NCI-H1105 treated with DMSO at 0.1 percent for 48 hours (cell line): ENCODE measurements at regions not wholly inside any gene's neighbourhood (a gene's known extent, or its start where the extent isn't known, plus 50 kb on each side); places are given as distances from the start of the nearest gene placed in this dataset.

Source experiments
- DNase-seq: peaks from one replicate; lab custom pipeline; 2025; lab: John Stamatoyannopoulos, UW

DNA sequence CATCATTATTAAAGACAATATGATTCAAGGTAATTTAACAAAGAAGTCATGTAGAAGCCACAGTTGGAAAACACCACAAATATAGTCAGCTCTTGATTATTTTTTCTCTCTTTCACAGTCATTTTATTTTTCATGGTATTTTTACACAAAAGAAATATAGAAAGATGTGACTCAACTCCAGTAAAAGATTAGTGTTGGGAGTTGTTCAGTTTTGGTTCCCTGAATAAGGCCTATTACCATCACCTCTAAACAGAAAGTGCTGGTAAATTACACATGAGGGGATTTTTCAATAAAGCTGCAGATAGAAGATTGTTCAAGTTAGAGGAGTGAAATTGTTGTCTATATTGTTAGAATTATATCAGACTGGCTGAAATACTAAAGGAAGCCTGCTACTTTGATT, 107.0 kb downstream of the DDIT4L start:
- no peak for DNase-seq

DNA sequence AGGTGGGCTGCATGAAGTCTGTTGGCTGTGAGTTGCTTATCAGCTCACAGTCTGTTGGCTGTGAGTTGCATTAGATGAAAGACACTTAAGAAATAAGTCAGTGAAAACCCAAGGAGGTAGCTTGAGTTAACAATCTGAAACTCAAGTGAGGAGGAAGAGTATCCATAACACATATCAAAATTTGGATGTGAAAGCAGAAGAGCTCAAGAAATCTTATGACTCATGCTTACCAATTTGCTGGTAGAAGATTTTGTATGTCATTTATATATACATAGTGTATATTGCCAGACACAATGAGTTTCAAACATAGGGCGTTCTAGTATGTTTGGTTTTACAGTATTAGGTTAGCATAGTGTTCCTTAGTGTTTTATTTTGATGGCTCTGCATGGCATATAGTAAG, 107.4 kb downstream of the DDIT4L start:
- DNase-seq, result no peak

- no peak for DNase-seq
Measured at GRCh38 chr4:100081491-100081890, 108.8 kb downstream of the DDIT4L start.

- no peak for DNase-seq
Measured at GRCh38 chr4:100079264-100079663, 111.0 kb downstream of the DDIT4L start.

GRCh38 chr4:100076753-100077152, 113.5 kb downstream of the DDIT4L start:
- no peak for DNase-seq

- DNase-seq, result no peak
Measured at GRCh38 chr4:100075486-100076270, 114.6 kb downstream of the DDIT4L start.

DNA sequence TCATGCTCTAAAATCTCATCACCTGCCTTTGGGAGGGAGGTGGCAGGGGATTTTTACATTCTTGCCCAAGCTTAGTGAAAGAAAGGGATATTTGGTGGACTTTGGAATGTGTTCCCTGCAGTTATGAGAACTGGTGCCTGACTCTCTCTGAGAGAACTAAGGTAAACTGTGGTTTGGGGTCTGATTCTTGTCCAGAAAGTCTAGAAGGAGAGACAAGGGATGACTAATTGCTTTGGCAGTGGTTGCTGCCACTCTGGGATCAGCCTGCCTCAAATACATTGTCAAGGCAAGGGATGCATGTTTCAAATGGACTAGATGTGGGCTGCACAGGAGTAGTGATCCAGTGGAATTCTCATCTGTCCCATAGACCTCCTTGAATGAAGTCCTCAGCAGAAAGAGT, 115.2 kb downstream of the DDIT4L start:
- DNase-seq, result no peak

DNA sequence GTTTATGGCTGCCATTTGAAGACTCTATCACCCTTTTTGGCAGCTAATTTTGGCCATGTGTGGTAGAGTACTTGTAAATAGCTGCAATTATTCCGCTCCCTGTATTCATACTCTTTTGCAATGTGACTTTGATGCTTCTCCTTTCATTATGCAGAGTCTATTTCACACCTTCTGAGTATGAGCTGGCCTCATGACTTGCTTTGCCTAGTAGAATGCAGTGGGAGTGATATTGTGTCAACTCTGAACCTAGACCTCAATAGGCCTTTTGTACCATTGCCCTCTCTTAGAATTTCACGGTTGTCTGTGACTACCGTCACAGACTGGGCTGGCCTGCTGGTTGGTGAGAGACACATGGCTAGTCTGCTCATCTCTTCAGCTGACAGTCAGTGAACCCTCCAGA, 118.8 kb downstream of the DDIT4L start:
- DNase-seq, result no peak

DNA sequence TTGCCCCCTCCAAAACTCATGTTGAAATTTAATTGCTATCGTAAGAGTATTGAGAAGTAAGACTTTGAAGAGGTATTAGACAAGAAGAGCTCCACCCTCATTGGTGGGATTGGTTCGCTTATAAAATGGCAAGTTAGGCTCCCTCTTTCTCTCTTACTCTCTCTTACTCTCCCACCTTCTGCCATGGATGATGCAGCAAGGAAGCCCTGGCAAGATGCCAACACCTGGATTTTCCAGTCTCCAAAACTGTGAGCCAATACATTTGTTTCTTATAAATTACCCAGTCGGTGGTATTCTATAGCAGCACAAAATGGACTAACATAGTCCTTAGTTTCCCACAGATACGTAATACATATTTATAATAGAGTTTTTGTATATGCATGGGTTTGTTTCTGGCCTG, 119.4 kb downstream of the DDIT4L start:
- DNase-seq, result no peak

DNA sequence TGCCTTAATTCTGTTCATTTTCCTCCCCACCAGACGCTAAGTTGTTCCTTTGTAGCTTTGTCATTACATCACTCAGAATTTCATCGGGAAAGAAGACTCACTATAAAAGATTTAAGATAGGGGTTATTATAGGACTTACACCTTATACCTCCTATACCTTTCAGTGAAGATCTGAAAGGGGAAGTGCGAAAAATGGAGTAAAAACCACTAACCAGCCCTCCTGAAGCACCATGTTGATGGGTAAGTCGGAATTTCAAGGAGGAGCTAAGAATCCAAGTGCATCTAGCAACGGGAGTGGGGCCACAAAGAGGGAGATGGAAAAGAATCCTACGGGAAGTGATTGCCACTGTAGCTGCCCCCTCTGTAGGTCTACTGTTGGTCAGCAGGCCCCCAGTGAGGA, 119.1 kb upstream of the H2AZ1 start:
- no peak for DNase-seq

DNA sequence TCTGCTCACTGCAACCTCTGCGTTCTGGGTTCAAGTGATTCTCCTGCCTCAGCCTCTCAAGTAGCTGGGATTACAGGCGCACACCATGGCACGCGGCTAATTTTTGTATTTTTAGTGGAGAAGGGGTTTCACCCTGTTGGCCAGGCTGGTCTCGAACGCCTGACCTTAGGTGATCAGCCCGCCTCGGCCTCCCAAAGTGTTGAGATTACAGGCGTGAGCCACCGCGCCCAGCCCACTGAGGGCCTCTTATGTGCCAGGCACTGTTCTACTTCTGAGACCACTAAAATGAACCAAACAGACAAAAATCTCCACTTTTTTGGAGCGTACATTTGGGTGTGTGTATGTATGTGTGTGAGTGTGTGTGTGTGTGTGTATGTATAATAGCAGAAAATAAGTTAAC, 117.2 kb upstream of the H2AZ1 start:
- DNase-seq, result no peak

DNA sequence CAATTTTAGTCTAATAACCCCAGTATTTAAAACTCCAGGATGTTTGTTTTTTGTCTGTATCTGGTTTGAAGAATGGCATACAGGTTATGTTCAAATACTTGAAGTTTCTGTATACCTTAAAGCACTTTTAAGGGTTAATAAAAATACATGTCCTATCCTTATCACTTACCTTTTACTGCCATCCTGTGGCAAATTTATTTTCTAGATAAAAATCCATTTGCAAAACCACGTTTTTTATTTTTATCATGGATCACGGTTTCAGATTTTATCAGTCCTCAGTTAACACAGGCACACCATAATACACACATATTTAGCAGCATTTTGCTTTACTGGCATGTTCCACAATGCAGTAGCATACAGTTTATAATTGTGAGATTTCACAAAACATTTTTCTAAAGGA, 113.3 kb upstream of the H2AZ1 start:
- no peak for DNase-seq

DNA sequence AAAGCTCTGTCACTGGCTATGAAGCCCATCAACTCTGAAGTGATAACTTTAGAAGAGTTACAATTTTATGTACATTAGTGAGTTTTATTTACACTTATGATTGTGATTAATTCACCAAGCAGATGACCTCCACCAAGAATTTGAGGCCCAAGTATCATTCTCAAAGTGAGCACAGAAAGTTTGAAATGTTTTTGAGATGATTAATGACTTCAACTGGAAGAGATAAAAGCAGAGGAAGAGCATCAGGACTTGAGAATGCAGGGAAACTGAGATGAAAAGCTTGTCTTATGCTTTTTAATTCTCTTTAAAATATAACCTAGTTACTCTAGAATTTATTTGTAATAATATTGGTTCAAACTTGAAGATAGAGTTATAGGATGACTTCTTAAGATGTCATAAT, 112.8 kb upstream of the H2AZ1 start:
- no peak for DNase-seq

DNA sequence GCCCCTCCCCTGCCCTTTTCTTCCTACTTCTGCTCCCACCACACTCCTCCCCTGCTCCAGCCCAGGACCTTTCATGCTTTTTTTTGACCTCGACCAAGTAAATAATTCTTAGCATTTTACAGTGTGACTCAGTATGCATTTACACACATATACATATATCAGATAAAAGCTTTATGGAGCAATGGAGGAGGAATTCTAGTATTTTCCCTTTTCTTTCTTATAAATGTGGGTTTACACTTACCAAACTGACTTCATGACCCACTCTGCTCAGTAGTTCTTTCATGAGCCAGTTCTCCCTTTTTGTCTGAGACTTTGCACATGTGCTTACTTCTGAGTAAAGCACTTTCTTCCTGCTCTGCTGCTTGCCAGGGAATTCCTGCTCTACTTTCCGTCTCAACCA, 111.8 kb upstream of the H2AZ1 start:
- no peak for DNase-seq

GRCh38 chr4:100060765-100061416, 110.8 kb upstream of the H2AZ1 start:
- DNase-seq, result no peak

GRCh38 chr4:100059467-100059866, 109.4 kb upstream of the H2AZ1 start:
- no peak for DNase-seq

DNA sequence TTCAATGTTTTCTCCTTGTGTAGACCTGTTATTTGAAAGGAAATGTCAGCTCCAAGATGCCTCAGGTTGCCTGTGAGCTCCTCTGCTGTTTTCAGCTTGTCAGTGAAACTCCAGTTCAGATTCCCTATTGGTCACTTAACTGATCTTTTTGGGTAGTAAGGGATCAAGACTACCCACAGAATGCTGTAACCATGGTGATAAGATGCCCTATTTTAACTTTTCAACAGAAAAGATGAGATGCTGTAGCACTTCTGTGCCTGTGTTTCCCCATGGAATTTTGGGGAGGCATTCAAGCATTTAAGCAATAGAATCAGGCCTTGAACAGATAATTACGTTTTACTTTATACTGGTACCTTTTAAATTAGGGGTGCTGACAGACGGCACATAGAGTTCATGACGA, 106.6 kb upstream of the H2AZ1 start:
- no peak for DNase-seq

GRCh38 chr4:100054071-100054470, 104.0 kb upstream of the H2AZ1 start:
- DNase-seq, result no peak

DNA sequence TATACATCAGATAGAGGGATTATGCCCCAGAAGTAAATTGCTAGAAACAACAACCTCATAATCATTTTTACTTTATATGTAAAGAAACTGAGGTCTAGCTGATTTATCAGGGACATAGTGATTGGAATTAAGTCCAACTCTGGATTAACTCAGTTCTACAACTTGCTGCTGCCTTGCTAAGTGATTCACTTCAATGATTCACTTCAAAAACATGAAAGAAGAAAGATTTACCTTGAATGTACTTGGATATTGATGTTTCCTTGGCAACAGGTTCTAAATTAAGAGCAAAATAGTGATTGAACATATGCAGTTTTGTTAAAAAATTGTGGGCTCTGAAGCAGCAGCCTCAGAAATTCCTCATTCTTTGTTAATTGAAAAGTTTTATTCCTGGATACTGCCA, 99.8 kb upstream of the H2AZ1 start:
- DNase-seq, result no peak

- no peak for DNase-seq
Measured at GRCh38 chr4:100042711-100043110, 92.6 kb upstream of the H2AZ1 start.

DNA sequence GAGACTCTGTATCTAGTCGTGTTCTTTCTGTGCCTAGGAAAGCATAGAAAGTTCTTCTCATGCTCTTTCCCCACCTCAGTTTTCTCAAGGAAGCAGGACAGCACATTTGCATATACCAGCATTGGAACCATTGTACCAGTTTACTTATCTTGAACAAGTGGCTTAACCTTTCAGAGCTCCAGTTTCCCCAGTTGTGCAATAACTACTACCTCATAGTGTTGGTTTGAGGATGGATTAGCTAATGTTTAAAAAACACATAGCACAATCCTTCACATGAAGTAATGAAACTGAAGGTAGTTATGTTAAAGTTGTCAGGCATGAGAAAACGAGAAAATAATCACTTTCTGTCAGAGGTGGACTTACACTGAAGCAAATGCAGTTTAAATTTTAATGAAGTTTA, 92.2 kb upstream of the H2AZ1 start:
- DNase-seq, result no peak

- DNase-seq, result no peak
Measured at GRCh38 chr4:100041646-100042045, 91.6 kb upstream of the H2AZ1 start.

DNA sequence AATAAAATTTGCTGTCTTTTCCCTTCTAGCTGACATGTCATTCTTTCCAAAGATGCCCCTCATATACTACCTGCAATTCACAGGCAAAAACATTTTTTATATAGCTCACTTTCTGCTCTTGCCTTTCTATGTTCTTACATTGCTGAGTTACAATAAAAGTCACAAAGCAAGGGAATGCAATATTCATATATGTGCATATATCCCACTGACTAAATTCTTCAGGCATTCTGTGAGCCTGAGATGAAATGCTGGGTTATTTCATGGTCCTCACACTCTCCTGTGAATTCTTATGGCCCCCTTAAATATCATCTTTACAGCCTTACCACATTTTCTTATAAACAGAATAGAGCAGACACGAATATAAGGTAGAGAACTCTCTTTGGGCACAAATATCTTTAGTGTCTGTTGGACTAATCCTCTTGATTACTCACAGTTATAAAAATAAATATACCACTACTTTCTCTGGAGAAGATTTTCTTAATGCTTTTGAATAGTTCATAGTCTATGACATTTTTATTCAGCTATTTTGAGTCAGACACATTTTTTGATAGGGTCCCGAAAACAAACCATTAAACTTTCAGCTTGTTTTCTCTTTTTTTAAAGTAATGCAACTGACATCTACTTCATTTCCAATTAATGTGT, 84.1 kb upstream of the H2AZ1 start:
- no peak for DNase-seq
